ENCODE measurements at regions not wholly inside any gene's neighbourhood (a gene's known extent, or its start where the extent isn't known, plus 50 kb on each side); places are given as distances from the start of the nearest gene placed in this dataset.

DNA sequence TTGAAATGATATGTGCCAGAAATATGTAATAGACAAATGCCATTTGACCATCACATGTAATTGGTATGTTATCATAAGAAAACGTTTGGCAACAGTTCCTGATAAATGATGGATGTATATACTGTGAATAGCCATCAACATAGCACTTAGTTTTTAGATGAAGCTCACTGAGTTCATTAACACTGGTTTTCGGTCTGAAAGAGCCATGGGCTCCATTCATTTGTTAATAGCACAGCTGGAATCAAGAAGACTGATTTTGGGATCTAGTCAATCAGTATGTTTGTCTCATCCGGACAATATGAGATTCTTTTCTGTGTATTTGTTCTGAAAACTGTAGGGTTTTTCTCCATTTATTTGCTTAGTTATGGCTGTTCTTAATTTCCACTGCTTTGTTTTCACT lies 413.5 kb upstream of the CLINT1 start:
- no peaks in the 10 kb centered on the region for H3K27me3 ChIP-seq (ENCODE audit: low read depth)
- no peaks in the 10 kb centered on the region for H3K4me1 ChIP-seq
- intact Hi-C loops (cut with micrococcal nuclease), result no loop called here
- TF ChIP-seq, protein P1, sequence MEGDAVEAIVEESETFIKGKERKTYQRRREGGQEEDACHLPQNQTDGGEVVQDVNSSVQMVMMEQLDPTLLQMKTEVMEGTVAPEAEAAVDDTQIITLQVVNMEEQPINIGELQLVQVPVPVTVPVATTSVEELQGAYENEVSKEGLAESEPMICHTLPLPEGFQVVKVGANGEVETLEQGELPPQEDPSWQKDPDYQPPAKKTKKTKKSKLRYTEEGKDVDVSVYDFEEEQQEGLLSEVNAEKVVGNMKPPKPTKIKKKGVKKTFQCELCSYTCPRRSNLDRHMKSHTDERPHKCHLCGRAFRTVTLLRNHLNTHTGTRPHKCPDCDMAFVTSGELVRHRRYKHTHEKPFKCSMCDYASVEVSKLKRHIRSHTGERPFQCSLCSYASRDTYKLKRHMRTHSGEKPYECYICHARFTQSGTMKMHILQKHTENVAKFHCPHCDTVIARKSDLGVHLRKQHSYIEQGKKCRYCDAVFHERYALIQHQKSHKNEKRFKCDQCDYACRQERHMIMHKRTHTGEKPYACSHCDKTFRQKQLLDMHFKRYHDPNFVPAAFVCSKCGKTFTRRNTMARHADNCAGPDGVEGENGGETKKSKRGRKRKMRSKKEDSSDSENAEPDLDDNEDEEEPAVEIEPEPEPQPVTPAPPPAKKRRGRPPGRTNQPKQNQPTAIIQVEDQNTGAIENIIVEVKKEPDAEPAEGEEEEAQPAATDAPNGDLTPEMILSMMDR (IDR thresholded peaks at IDR 0.05; ENCODE audit: borderline replicate concordance), result no peak
- DNase-seq, result no peak
- H3K4me3 ChIP-seq, result no peak overlapping the region
- H3K9me3 ChIP-seq (replicated peaks), result peaks cover 14% of the 10 kb centered on the region
- no peak overlapping the region for H3K27ac ChIP-seq (replicated peaks)
- no peaks in the 10 kb centered on the region for H3K36me3 ChIP-seq

DNA sequence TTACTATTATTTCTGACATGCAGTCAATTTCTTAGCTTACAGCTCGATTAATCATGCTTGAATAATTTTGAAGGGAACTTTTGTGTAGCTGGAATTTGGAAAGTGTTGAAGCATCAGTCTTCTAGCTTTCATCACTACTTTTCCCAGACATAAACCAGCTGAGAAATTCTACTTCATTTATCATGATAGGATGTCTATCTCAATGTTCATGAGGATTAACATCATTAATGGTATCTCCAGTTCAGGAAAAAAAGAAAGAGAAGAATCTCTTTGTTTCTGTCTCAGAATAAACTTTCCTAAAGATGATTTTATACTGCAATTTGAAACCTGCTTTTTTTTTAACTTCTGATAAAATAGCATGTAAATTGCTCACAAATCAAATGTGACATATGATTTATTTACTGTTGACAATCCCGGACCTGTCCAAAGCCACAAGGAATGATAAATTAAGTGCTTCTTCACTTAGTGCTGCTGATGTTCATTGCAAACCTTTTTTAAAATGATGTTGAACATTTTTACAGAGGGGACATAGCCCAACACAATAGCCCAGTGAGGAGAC lies 412.1 kb upstream of the CLINT1 start:
- no peak for DNase-seq
- TF ChIP-seq, protein P1 (IDR thresholded peaks at IDR 0.05; ENCODE audit: borderline replicate concordance), result no peak
- Histone ChIP-seq H3K4me3 (no peak overlapping the region), H3K9me3 (replicated peaks) (peaks cover 26% of the 10 kb centered on the region), H3K27me3 (ENCODE audit: low read depth) (no peaks in the 10 kb centered on the region), H3K27ac (replicated peaks) (no peak overlapping the region), H3K4me1 (no peaks in the 10 kb centered on the region), H3K36me3 (no peaks in the 10 kb centered on the region)
- intact Hi-C loops (cut with micrococcal nuclease), result no loop called here

DNA sequence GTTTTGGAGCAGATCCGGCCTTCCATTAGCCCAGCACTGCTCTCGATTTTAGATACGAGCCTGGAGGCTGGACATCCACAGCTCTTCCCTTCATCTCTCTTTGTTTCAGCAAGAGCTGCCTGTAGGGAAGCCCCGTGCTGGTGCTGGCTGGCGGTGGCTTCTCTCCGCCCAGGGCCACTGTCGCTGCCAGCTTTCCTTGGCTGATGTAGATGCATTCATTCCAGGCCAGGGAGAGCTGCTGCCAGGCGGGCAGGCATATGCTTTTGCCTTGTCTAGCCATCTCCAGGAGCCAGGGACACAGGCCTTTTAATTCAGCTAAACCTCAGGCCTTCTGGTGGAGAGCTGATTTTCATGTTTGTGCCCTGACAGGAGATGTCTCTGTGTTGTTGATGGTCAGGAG lies 409.3 kb upstream of the CLINT1 start:
- intact Hi-C loops (cut with micrococcal nuclease), result no loop called here
- H3K27me3 ChIP-seq (ENCODE audit: low read depth), result no peaks in the 10 kb centered on the region
- TF ChIP-seq, protein P1 (IDR thresholded peaks at IDR 0.05; ENCODE audit: borderline replicate concordance), result no peak
- H3K9me3 ChIP-seq (replicated peaks), result peaks cover 26% of the 10 kb centered on the region
- no peak overlapping the region for H3K27ac ChIP-seq (replicated peaks)
- no peak overlapping the region for H3K4me3 ChIP-seq
- H3K36me3 ChIP-seq, result no peaks in the 10 kb centered on the region
- H3K4me1 ChIP-seq, result no peaks in the 10 kb centered on the region
- DNase-seq, result no peak

DNA sequence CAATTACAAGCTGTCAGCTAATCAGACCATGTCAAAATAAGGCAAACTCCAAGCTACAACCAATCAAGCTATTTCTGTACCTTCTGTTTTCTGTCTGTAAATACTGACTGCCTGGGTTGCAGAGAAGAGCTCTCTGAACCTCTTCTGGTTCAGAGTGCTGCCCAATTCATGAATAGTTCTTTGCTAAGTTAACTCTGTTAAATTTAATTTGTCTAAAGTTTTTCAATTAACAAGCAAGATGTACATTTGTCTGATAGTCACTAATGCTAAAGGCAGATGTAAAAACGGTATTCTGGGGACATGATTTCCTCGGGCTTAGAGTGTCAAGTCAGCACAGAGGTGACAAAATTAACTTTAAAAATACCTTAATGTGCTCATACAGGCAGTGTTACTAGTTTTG lies 408.3 kb upstream of the CLINT1 start:
- Histone ChIP-seq H3K36me3 (no peaks in the 10 kb centered on the region), H3K27ac (replicated peaks) (no peak overlapping the region), H3K4me1 (no peaks in the 10 kb centered on the region), H3K9me3 (replicated peaks) (peaks cover 26% of the 10 kb centered on the region), H3K27me3 (ENCODE audit: low read depth) (no peaks in the 10 kb centered on the region), H3K4me3 (no peak overlapping the region)
- intact Hi-C loops (cut with micrococcal nuclease), result no loop called here
- TF ChIP-seq, protein P1 (IDR thresholded peaks at IDR 0.05; ENCODE audit: borderline replicate concordance), result no peak
- no peak for DNase-seq

DNA sequence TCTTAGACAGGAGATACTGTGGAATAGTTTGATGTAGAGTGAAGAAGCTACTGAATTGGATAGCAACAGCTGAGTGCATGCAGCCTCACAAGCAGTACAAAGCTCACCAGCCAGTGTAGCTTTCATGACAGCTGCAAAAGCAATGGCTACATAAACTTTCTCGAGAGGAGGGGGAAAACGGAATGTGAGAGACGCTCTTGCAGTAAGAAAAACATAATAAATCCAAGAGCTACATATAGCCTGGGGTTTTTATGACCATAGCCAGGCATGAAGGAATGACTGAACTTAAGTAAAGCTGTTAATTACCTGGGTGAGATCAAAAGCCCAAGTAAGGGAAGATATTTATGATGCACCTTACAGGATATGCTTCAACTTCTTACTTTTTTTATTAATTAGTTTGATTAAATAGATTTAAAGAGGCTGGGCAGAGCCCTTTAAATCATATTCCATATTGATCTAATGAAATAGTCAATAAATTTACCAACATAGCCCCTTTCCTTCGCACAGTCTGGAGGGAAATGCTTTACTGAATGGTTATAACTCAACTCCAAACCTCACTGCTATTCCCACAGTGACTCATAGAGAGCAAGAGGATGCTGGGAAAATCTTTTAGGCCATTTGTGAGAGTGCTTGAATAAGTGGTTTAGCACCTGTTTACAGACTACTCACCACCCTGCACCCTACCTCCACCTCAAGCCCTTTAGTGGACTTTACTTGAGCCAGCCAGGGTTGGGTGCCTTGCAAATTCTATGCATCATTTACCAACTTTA lies 407.2 kb upstream of the CLINT1 start:
- intact Hi-C loops (cut with micrococcal nuclease), result no loop called here
- Histone ChIP-seq H3K27ac (replicated peaks) (no peak overlapping the region), H3K4me3 (no peak overlapping the region), H3K4me1 (no peaks in the 10 kb centered on the region), H3K9me3 (replicated peaks) (peaks cover 26% of the 10 kb centered on the region), H3K27me3 (ENCODE audit: low read depth) (no peaks in the 10 kb centered on the region), H3K36me3 (no peaks in the 10 kb centered on the region)
- TF ChIP-seq, protein P1 (IDR thresholded peaks at IDR 0.05; ENCODE audit: borderline replicate concordance), result no peak
- no peak for DNase-seq

Data from left ventricle myocardium inferior (tissue), 1 donor.